Large intestine (tissue), 3 donors: ENCODE measurements at regions not wholly inside any gene's neighbourhood (a gene's known extent, or its start where the extent isn't known, plus 50 kb on each side); places are given as distances from the start of the nearest gene placed in this dataset.

Experiments used
- DNase-seq, 2 donors: peaks; one replicate each; pipeline versions ENCODE4 v3.0.0 to v3.0.0-alpha.2; 2013
- H3K27ac ChIP-seq: one replicate; pipeline ENCODE4 v1.5.1; 2013; ENCODE audit warnings: low read length
- H3K27me3 ChIP-seq: 2 replicates; pipeline ENCODE4 v1.6.1; 2013; ENCODE audit warnings: low read length; ENCODE audit not compliant: control insufficient read depth, insufficient read depth
- H3K36me3 ChIP-seq: 2 replicates; pipeline ENCODE4 v1.6.1; 2013; ENCODE audit warnings: low read length; ENCODE audit not compliant: control insufficient read depth, insufficient read depth
- H3K4me1 ChIP-seq: one replicate; pipeline ENCODE4 v1.6.1; 2013; ENCODE audit warnings: low read length; ENCODE audit not compliant: control insufficient read depth, insufficient read depth
- H3K4me3 ChIP-seq: one replicate; pipeline ENCODE4 v1.5.1; 2013; ENCODE audit warnings: low read length
- H3K9me3 ChIP-seq: one replicate; pipeline ENCODE4 v1.6.1; 2013; ENCODE audit warnings: mild to moderate bottlenecking, low read depth, low read length, moderate library complexity; ENCODE audit not compliant: control insufficient read depth
- WGBS: methylation state at CpG from one replicate; pipeline ENCODE4 v1.1.5; 2013; ENCODE audit warnings: low lambda C conversion rate; ENCODE audit not compliant: insufficient coverage; 5-methylcytosine and 5-hydroxymethylcytosine counted together

GRCh38 chr4:163755013-163755412 is 260.5 kb downstream of the TMA16 start:
- no peak overlapping the region for H3K4me3 ChIP-seq
- H3K4me1 ChIP-seq = no peaks in the 10 kb centered on the region
- no peak for DNase-seq
- no peak overlapping the region for H3K27ac ChIP-seq
- 40% methylated on average over 2 of the region's 3 CpGs for WGBS
- no peaks in the 10 kb centered on the region for H3K9me3 ChIP-seq
- H3K36me3 ChIP-seq = no peaks in the 10 kb centered on the region
- no peaks in the 10 kb centered on the region for H3K27me3 ChIP-seq

DNA sequence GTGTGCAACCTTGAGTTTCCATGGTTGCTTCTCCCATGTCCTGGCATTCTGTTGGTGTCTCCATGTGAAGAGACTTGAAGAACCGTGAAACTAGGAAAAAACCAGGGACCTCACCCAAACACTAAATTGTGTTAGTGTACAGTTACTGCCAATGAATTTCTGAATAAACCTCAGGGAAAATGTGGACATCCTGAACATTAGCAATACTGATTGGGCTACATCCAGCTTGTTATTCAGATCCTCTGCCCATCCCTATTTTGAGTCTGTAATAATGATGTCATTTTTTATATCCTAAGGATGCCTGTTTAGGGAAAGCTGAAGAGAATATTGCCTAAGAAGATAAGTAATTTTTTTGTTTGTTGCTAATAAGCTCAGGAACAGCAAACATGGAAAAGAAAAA is 262.7 kb downstream of the TMA16 start:
- Histone ChIP-seq H3K4me3 (no peak overlapping the region), H3K27me3 (no peaks in the 10 kb centered on the region), H3K9me3 (no peaks in the 10 kb centered on the region), H3K27ac (no peak overlapping the region), H3K4me1 (no peaks in the 10 kb centered on the region), H3K36me3 (no peaks in the 10 kb centered on the region)
- no peak for DNase-seq
- no CpG with 5 or more reads among the region's 1 CpG for WGBS

GRCh38 chr4:163758032-163758431 is 263.5 kb downstream of the TMA16 start:
- H3K9me3 ChIP-seq = no peaks in the 10 kb centered on the region
- WGBS = no CpG with 5 or more reads among the region's 1 CpG
- H3K27ac ChIP-seq = no peak overlapping the region
- no peak for DNase-seq
- H3K4me1 ChIP-seq = no peaks in the 10 kb centered on the region
- no peaks in the 10 kb centered on the region for H3K36me3 ChIP-seq
- H3K4me3 ChIP-seq = no peak overlapping the region
- no peaks in the 10 kb centered on the region for H3K27me3 ChIP-seq

DNA sequence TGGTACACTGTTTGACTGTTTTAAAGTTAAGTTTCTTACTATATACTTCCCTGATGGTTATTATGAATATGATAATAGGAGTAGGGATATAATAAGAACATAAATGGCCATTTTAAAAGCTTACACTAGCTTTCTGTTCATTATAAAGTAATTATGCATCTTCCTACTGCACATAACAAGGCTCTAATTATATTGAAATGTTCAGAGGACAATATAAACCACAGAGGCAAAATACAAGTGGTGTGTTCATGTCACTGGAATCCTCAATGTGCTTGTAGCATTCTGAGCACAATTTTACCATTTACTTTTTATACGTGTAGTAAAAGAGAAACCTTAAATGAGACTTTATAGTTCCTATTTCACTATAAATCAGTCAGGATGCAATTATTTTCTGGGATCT is 268.3 kb downstream of the TMA16 start:
- no peaks in the 10 kb centered on the region for H3K27me3 ChIP-seq
- no peak for DNase-seq
- no peak overlapping the region for H3K27ac ChIP-seq
- no peaks in the 10 kb centered on the region for H3K9me3 ChIP-seq
- no peaks in the 10 kb centered on the region for H3K36me3 ChIP-seq
- H3K4me3 ChIP-seq = no peak overlapping the region
- WGBS = 67% methylated on average over 1 of the region's 1 CpG
- no peaks in the 10 kb centered on the region for H3K4me1 ChIP-seq

GRCh38 chr4:163764569-163764968 is 270.1 kb downstream of the TMA16 start:
- Histone ChIP-seq H3K36me3 (no peaks in the 10 kb centered on the region), H3K27me3 (no peaks in the 10 kb centered on the region), H3K9me3 (no peaks in the 10 kb centered on the region), H3K4me3 (no peak overlapping the region), H3K4me1 (no peaks in the 10 kb centered on the region), H3K27ac (no peak overlapping the region)
- DNase-seq = no peak
- WGBS = 80% methylated on average over 1 of the region's 2 CpGs

DNA sequence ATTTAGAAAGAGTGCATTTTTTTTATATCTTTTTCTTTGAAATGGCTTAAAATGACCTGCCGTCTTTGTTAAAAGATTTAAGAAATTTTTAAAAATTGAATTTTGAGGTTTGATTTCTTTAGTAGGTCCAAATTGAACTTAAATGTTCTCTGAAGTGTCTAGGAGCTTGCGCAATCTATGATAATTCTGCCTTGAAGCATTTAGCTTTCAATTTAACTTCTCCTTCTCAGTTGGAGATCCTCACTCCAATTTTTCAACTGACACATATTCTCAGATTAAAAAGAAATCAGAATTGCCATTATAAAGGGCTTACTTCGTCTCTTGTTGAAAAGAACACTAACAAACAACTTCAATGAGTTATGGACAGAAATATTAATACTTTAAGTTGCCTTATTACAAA is 273.5 kb downstream of the TMA16 start:
- no peaks in the 10 kb centered on the region for H3K4me1 ChIP-seq
- WGBS = no CpG with 5 or more reads among the region's 3 CpGs
- H3K27ac ChIP-seq = no peak overlapping the region
- no peak overlapping the region for H3K4me3 ChIP-seq
- no peaks in the 10 kb centered on the region for H3K9me3 ChIP-seq
- H3K27me3 ChIP-seq = no peaks in the 10 kb centered on the region
- no peaks in the 10 kb centered on the region for H3K36me3 ChIP-seq
- DNase-seq = no peak

DNA sequence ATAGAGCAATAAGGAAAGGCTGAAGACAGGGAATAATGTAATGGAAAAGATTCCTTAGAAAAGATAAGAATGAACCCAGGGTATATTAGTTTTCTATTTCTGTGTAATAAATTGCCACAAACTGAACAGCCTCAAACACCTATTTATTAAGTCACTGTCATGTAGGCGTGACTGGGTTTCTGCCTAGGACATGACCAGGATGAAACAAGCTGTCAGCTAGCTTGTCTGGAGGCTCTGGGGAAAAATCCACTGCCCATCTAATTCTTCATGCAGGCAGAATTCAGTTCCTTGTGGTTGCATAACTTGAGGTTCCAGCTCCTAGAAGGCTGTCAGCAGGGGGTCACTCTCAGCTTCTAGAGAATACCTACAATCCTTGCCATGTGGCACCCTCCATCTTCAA is 277.7 kb downstream of the TMA16 start:
- Histone ChIP-seq H3K9me3 (no peaks in the 10 kb centered on the region), H3K27me3 (no peaks in the 10 kb centered on the region), H3K27ac (no peak overlapping the region), H3K4me1 (no peaks in the 10 kb centered on the region), H3K4me3 (no peak overlapping the region), H3K36me3 (no peaks in the 10 kb centered on the region)
- DNase-seq = no peak
- no CpG with 5 or more reads among the region's 1 CpG for WGBS

- no peak overlapping the region for H3K27ac ChIP-seq
- H3K4me1 ChIP-seq = no peaks in the 10 kb centered on the region
- H3K9me3 ChIP-seq = no peaks in the 10 kb centered on the region
- no peaks in the 10 kb centered on the region for H3K27me3 ChIP-seq
- no peak overlapping the region for H3K4me3 ChIP-seq
- no peak for DNase-seq
- H3K36me3 ChIP-seq = no peaks in the 10 kb centered on the region
Measured at GRCh38 chr4:163773940-163774339, 279.4 kb downstream of the TMA16 start.

- WGBS = no CpG with 5 or more reads among the region's 1 CpG
- H3K27ac ChIP-seq = no peak overlapping the region
- H3K27me3 ChIP-seq = no peaks in the 10 kb centered on the region
- no peaks in the 10 kb centered on the region for H3K9me3 ChIP-seq
- no peak overlapping the region for H3K4me3 ChIP-seq
- DNase-seq = no peak
- no peaks in the 10 kb centered on the region for H3K36me3 ChIP-seq
- H3K4me1 ChIP-seq = no peaks in the 10 kb centered on the region
Measured at GRCh38 chr4:163776957-163777356, 282.5 kb downstream of the TMA16 start.

DNA sequence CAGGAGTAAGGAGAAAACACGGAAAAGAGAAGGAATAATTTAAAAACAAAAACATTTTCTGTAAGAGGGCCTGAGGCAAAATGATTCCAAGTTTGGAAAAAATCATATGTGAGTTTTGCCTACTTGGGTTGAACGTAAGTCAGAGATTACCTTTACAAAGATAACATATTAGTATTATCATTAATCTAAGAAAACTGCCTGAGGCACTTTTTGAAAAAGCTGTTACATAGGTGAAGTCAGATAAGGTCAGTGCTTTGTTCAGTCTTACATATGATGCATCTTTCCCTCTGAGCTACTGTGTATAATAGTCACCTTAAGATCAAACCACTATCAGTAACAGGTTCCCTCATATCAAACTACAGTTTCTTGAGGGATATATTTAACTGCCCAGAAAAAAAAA is 287.2 kb downstream of the TMA16 start:
- no peak for DNase-seq
- Histone ChIP-seq H3K4me1 (no peaks in the 10 kb centered on the region), H3K36me3 (no peaks in the 10 kb centered on the region), H3K9me3 (no peaks in the 10 kb centered on the region), H3K27me3 (no peaks in the 10 kb centered on the region), H3K27ac (no peak overlapping the region), H3K4me3 (no peak overlapping the region)
- 86% methylated on average over 1 of the region's 2 CpGs for WGBS

GRCh38 chr4:163790231-163790630 is 295.7 kb downstream of the TMA16 start:
- Histone ChIP-seq H3K27me3 (no peaks in the 10 kb centered on the region), H3K4me3 (no peak overlapping the region), H3K36me3 (no peaks in the 10 kb centered on the region), H3K27ac (no peak overlapping the region), H3K4me1 (no peaks in the 10 kb centered on the region), H3K9me3 (no peaks in the 10 kb centered on the region)
- WGBS = 80% methylated on average over 1 of the region's 3 CpGs
- no peak for DNase-seq
